AG04449 (cell line): ENCODE measurements at regions not wholly inside any gene's neighbourhood (a gene's known extent, or its start where the extent isn't known, plus 50 kb on each side); places are given as distances from the start of the nearest gene placed in this dataset.

Experiments
- CTCF ChIA-PET: fragments of 350-600 bp; formaldehyde crosslinking; extraction: SDS; loops from one replicate; lab custom pipeline; 2021; ENCODE audit warnings: antibody characterized with exemption; lab: Yijun Ruan, JAX
- POLR2A ChIA-PET: fragments of 400-600, 350-600 bp; formaldehyde crosslinking; extraction: SDS; loops from one replicate; lab custom pipeline; 2020; ENCODE audit warnings: antibody characterized with exemption, inconsistent platforms; lab: Yijun Ruan, JAX
- DNase-seq: peaks from one replicate; pipeline ENCODE4 v3.0.0-alpha.2; 2010; ENCODE audit warnings: low read depth, low spot score
- H3K4me3 ChIP-seq: 2 replicates; pipeline ENCODE4 v1.5.1; 2011; ENCODE audit warnings: low read depth, mild to moderate bottlenecking, control low read depth, low read length
- TF ChIP-seq, protein P1 (sequence below): IDR thresholded peaks from one replicate; pipeline ENCODE4 v1.5.1; 2011; ENCODE audit warnings: mild to moderate bottlenecking, moderate library complexity, low read length, control low read depth, inconsistent platforms; ENCODE audit not compliant: insufficient read depth; ENCODE audit errors: missing control alignments

DNA sequence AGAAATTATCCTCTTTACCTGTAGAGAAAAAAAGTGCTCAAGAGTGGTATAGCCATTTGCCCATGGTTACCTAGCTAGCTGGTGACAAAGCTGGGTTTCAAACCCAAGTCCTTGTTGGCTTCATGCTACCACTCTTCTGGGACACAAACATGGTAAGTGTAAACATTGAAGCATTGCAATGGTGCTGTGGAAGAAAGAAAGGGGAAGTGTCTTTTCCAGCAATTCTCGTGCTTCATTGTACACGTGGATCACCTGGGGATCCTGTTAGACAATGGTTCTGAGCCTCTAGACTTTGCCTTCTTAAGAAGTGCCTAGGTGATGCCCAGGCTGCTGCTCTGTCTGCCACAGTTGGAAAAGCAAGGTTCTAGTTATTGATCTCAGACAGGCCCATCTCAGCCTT is 134.8 kb upstream of the CTNNB1 start:
- TF ChIP-seq, protein P1, sequence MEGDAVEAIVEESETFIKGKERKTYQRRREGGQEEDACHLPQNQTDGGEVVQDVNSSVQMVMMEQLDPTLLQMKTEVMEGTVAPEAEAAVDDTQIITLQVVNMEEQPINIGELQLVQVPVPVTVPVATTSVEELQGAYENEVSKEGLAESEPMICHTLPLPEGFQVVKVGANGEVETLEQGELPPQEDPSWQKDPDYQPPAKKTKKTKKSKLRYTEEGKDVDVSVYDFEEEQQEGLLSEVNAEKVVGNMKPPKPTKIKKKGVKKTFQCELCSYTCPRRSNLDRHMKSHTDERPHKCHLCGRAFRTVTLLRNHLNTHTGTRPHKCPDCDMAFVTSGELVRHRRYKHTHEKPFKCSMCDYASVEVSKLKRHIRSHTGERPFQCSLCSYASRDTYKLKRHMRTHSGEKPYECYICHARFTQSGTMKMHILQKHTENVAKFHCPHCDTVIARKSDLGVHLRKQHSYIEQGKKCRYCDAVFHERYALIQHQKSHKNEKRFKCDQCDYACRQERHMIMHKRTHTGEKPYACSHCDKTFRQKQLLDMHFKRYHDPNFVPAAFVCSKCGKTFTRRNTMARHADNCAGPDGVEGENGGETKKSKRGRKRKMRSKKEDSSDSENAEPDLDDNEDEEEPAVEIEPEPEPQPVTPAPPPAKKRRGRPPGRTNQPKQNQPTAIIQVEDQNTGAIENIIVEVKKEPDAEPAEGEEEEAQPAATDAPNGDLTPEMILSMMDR, result no peak
- ChIA-PET POLR2A (no interaction called here), CTCF (no interaction called here)
- no peak for DNase-seq
- H3K4me3 ChIP-seq, result no peak overlapping the region

DNA sequence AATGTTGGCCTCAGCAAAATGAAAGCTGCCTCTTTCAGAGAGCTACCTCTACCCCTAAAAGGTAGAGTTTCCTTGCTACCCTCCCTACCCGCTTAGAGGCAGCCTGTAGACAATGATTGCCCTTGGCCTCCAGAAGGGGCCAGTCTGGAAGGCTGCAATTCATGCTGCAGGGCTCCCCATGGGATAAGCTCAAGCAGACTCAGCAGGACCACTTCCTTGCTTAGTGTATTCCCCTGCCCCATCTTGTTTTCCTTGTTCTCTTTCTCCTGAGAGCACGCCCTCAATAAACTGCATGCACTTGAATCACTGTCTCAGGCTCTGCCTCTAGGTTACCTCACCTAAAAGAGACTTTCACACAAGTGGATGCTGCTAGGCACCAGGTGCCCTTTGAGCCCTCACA is 134.0 kb upstream of the CTNNB1 start:
- POLR2A ChIA-PET, result no interaction called here
- DNase-seq, result no peak
- H3K4me3 ChIP-seq, result no peak overlapping the region
- CTCF ChIA-PET, result no interaction called here
- TF ChIP-seq, protein P1, result no peak

DNA sequence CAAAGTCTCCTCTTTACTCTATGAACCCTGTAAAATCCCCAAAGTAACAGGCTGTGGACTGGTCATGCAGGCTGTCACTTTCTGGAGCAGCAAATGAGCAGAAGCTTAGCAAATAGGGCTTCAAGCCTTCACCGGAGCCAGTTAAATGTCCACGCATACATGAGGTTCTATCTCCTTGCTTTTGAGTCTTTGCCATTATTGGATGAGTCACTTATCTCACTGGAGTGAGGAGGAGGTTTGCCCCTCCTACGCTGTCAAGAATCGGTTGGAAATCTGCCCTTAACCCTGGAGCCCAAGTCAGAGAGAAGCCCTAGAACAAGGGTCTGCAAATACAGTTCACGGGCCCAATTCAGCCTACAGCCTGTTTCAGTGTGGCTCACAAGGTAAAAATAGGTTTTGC is 126.1 kb upstream of the CTNNB1 start:
- POLR2A ChIA-PET, result no interaction called here
- DNase-seq, result no peak

DNA sequence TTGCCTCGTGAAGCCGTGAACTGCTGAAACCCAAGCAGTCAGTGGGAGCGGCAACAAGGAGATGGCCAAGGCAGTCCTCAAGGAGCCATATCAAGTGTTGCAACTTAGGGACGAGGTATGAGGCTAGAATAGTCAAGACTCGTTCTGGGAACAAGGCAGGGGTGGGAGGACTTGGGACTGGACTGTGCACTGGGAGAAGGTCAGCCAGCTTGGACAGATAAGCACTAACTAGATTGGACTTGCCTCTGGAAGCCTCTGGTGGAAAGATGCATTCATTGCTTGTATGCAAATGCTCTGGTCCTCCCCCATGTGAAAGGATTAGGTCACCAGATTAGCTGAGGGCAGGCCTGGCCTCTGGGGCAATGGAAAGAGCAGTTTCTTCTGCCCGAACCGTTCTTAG is 123.3 kb upstream of the CTNNB1 start:
- H3K4me3 ChIP-seq, result no peak overlapping the region
- ChIA-PET POLR2A (no interaction called here), CTCF (no interaction called here)
- no peak for DNase-seq
- TF ChIP-seq, protein P1, result no peak

More for the DNA sequence above, 126.1 kb upstream of the CTNNB1 start:
- H3K4me3 ChIP-seq, result no peak overlapping the region
- TF ChIP-seq, protein P1, result no peak
- CTCF ChIA-PET, result no interaction called here

DNA sequence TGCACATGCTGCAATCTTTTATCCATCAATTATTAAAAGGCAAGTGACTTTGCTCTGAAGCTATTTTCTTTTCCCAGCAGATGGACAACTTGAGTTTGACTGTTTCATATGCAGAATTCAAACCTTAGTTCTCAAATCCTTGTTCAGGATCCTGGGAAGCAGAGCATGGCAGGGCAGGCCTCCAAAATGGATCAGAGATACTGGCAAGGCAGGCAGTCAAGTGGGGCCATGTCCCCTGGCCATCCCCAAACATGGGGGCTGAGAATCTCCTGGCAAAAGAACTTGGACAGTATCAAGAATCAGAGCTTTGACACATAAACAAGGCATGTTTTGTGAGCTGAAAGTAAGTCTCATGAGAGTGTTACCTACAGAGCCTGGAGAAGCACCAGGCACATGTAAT is 122.9 kb upstream of the CTNNB1 start:
- CTCF ChIA-PET, result no interaction called here
- DNase-seq, result no peak
- TF ChIP-seq, protein P1, result no peak
- H3K4me3 ChIP-seq, result no peak overlapping the region
- POLR2A ChIA-PET, result no interaction called here

DNA sequence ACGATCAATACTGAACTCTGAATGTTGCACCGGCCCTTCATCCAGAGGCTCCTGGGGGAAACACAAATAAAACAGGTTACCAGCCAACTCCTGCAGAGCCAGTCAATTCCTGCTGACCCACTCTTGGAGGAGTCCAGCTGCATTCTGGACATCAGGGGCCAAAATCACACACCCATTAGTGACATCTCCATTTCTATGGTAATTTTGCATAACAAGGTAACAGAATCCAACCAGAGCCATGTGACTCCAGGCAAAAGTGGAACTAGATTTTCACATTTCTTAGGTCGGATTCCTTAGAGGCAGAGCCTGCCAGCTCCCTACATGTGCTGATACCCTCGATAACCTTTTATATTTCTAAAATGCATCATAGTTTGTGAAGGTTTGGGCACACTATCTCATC is 119.2 kb upstream of the CTNNB1 start:
- TF ChIP-seq, protein P1, result no peak
- POLR2A ChIA-PET, result no interaction called here
- no peak overlapping the region for H3K4me3 ChIP-seq
- DNase-seq, result no peak
- CTCF ChIA-PET, result interaction anchor here (1.2 kb wide), 1 partner anchor 11 kb away, joined by 3 read pairs; no protein-coding TSS in a partner anchor

DNA sequence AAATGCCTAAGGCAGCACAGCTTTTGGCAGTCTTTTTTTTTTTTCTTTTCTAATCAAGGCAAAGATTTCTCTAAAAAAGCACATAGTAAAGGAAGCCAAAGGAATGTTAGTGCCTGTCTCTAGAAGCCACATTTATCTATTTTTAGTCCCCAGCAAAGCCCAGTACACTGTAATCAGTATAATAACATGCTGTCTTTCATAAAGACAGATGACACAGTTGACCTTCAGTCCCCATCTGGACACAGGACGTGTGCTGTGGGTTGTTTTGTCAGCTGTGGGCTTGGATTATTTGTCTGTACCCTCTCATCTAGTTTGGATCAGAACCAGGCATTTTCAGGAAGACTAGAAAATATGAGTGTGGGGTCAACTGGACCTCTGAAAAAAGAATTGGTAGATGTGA is 110.4 kb upstream of the CTNNB1 start:
- CTCF ChIA-PET, result no interaction called here
- DNase-seq, result no peak
- TF ChIP-seq, protein P1, result no peak
- POLR2A ChIA-PET, result no interaction called here
- no peak overlapping the region for H3K4me3 ChIP-seq
